PFSK-1 (cell line): ENCODE measurements at regions not wholly inside any gene's neighbourhood (a gene's known extent, or its start where the extent isn't known, plus 50 kb on each side); places are given as distances from the start of the nearest gene placed in this dataset.

Source experiments
- FOXP2 ChIP-seq: optimal IDR thresholded peaks from 2 replicates; pipeline ENCODE3; 2011; ENCODE audit warnings: borderline replicate concordance, control low read depth, inconsistent platforms; ENCODE audit not compliant: insufficient read depth; ENCODE audit errors: extremely low read length, extremely low read depth
- POLR2AphosphoS5 ChIP-seq: IDR thresholded peaks from 2 replicates; pipeline ENCODE4 v1.6.1; 2012; ENCODE audit warnings: low read depth, mild to moderate bottlenecking, control low read depth, low read length, moderate library complexity
- REST ChIP-seq, 2 experiments: IDR thresholded peaks; 2 replicates each; pipeline versions ENCODE4 v1.6.1 to v1.8.0; 2011 to 2012; ENCODE audit warnings: low read depth in 2 of 2, low read length in 2 of 2, control low read depth in 1 of 2, inconsistent platforms in 1 of 2, mild to moderate bottlenecking in 1 of 2, moderate library complexity in 1 of 2; ENCODE audit not compliant: insufficient read depth in 1 of 2
- SIN3A ChIP-seq: IDR thresholded peaks from 2 replicates; pipeline ENCODE4 v1.6.1; 2012; ENCODE audit warnings: mild to moderate bottlenecking, low read length, moderate library complexity, borderline replicate concordance; ENCODE audit not compliant: insufficient read depth
- TAF1 ChIP-seq: IDR thresholded peaks from 2 replicates; pipeline ENCODE4 v1.6.1; 2012; ENCODE audit warnings: low read length, control low read depth, borderline replicate concordance; ENCODE audit not compliant: insufficient read depth

DNA sequence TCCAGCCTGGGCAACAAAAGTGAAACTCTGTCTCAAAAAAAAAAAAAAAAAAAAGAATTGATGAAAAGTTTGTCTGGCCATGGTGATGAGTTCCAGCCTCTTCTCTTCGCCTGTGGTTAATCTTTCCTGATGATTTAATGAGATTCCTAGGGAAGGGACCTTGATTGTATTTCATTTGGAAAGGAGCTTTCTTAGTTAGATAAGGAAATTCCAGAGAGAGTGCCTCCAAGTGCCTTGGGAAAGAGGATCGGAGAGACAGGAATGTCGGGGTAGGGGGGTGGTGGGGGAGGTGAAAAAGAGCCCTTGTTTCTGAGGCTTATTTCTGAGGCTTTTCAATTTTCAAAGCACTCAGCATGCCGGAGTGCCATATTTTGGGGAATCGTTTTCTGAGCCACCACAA lies 93.2 kb upstream of the SIAH1 start:
- TF ChIP-seq SIN3A: no peak
- no peak for TF ChIP-seq POLR2AphosphoS5
- no peak for TF ChIP-seq TAF1
- TF ChIP-seq FOXP2: no peak
- no peak for TF ChIP-seq REST (IDR thresholded peaks at IDR 0.05; ENCODE audit: insufficient read depth in 1 of 2, low read depth in 2 of 2, low read length in 2 of 2)

DNA sequence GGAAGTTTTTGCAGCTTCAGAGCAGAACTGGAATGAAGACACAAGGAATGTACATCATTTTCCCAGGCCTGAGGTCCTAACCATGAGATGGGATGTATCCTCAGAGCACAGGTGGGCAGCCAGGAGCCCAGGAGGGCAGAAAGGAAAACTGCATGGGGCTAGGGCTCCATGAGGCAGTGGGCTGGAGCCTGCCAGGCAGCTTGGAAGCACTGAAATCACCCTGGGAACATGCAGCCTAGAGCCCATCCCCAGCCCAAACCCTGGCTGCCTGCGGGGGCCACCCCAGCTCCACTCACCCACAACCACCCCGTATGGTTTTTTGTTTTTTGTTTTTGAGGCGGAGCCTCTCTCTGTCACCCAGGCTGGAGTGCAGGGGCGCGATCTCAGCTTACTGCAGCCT lies 86.2 kb upstream of the SIAH1 start:
- TF ChIP-seq SIN3A (no peak), TAF1 (no peak)

DNA sequence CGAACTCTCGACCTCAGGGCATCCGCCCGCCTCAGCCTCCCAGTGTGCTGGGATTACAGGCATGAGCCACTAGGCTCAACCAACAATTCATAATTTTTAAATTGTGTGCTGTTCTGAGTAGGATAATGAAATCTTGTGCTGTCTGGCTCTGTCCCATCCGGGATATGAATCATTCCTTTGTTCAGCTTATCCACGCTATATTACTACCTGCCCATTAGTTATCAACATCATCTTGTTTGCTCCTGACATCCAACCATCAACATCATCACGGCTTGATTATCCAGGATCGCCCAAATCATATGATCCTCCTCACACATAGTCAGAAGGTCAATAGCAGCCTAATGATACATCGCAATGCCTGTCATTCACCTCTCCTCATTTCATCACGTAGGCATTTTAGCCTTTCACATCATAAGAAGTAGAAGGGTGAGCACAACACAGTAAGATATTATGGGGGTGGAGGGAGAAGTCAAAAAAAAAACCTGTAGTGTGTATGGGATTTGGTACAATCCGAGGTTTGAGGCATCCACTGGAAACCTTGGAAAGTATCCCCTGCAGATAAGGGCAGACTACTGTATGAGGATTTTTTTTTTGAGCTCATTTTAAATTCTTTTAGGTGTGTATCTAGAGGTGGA lies 77.0 kb upstream of the SIAH1 start:
- TF ChIP-seq FOXP2 (no peak), POLR2AphosphoS5 (no peak), SIN3A (no peak), TAF1 (no peak), REST (IDR thresholded peaks at IDR 0.05; ENCODE audit: insufficient read depth in 1 of 2, low read depth in 2 of 2, low read length in 2 of 2) (0 out of 4 replicates have a peak, but pooled peaks of 1 of the 2 experiments have one; percentile 10)

DNA sequence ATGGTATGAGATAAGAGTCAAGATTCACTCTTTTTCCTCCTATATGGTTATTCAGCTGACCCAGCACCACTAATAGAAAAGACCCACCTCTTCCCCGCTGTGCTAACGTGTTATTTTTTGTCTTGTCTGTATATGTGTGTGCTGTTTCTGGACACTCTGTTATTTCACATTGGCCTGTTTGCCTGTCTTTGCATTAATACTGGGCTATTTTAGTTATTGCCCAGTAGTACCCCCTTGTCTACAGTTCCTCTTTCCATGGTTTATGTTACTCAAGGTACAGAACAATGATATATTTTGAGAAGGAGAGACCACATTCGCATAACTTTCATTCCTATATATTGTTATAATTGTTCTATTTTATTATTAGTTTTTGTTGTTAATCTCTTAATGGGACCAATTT lies 74.0 kb upstream of the SIAH1 start:
- TF ChIP-seq TAF1 (no peak), SIN3A (no peak), POLR2AphosphoS5 (no peak), FOXP2 (no peak), REST (IDR thresholded peaks at IDR 0.05; ENCODE audit: insufficient read depth in 1 of 2, low read depth in 2 of 2, low read length in 2 of 2) (no peak)

GRCh38 chr16:48454051-48454450 lies 68.8 kb upstream of the SIAH1 start:
- TF ChIP-seq FOXP2 (no peak), TAF1 (no peak)

GRCh38 chr16:48452991-48453760 lies 68.0 kb upstream of the SIAH1 start:
- TF ChIP-seq POLR2AphosphoS5: no peak
- no peak for TF ChIP-seq FOXP2
- TF ChIP-seq SIN3A: no peak
- TF ChIP-seq TAF1: no peak
- no peak for TF ChIP-seq REST (IDR thresholded peaks at IDR 0.05; ENCODE audit: insufficient read depth in 1 of 2, low read depth in 2 of 2, low read length in 2 of 2)
